ENCODE measurements at regions not wholly inside any gene's neighbourhood (a gene's known extent, or its start where the extent isn't known, plus 50 kb on each side); places are given as distances from the start of the nearest gene placed in this dataset.

DNA sequence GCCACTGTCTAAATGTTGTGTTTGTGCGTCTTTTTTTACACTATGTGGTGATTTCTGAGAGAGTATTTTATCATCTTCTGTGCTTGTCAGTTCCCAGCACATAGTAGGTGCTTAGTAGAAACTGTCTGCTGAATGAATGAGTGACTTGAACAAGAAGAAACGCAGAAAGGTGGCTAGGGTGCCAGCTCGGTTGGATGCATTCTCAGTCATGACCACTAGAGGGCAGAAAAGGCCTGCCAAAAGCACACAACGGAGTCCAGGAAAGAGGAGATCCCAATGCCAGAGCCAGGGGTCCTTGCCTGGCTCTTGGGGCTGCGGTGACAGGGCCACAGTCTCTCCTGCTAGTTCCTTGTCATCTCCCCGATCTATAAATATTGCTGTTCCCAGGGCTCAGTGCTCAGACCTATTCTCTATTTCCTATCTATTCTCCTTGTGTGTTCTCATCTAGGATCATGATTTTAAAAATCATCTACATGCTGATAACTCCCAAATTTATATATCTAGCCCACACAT, 57.3 kb upstream of the CCL1 start (continued):
- TF ChIP-seq GZF1 (CRISPR knock-in tag; IDR thresholded peaks at IDR 0.05), result no peak
- no peak for TF ChIP-seq MIXL1 (CRISPR knock-in tag; IDR thresholded peaks at IDR 0.05)
- no peak for TF ChIP-seq JDP2 (CRISPR knock-in tag; IDR thresholded peaks at IDR 0.05; ENCODE audit: borderline replicate concordance)
- TF ChIP-seq ZSCAN30 (CRISPR knock-in tag; IDR thresholded peaks at IDR 0.05), result no peak
- TF ChIP-seq ZKSCAN5 (CRISPR knock-in tag; IDR thresholded peaks at IDR 0.05), result no peak
- TF ChIP-seq BCL6 (CRISPR knock-in tag; IDR thresholded peaks at IDR 0.05), result no peak
- TF ChIP-seq MBD4 (IDR thresholded peaks at IDR 0.05; ENCODE audit: borderline replicate concordance, low read length), result no peak
- no peak for TF ChIP-seq ZZZ3 (CRISPR knock-in tag; IDR thresholded peaks at IDR 0.05; ENCODE audit: borderline replicate concordance)
- TF ChIP-seq, protein P1, sequence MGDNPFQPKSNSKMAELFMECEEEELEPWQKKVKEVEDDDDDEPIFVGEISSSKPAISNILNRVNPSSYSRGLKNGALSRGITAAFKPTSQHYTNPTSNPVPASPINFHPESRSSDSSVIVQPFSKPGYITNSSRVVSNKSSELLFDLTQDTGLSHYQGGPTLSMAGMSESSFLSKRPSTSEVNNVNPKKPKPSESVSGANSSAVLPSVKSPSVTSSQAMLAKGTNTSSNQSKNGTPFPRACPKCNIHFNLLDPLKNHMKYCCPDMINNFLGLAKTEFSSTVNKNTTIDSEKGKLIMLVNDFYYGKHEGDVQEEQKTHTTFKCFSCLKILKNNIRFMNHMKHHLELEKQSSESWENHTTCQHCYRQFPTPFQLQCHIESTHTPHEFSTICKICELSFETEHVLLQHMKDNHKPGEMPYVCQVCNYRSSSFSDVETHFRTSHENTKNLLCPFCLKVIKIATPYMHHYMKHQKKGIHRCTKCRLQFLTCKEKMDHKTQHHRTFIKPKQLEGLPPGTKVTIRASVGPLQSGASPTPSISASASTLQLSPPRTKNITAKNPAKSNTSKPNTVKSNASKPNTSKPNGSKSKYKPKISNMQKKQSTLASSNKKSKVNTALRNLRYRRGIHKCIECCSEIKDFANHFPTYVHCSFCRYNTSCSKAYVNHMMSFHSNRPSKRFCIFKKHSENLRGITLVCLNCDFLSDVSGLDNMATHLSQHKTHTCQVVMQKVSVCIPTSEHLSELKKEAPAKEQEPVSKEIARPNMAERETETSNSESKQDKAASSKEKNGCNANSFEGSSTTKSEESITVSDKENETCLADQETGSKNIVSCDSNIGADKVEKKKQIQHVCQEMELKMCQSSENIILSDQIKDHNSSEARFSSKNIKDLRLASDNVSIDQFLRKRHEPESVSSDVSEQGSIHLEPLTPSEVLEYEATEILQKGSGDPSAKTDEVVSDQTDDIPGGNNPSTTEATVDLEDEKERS (CRISPR knock-in tag; IDR thresholded peaks at IDR 0.05), result no peak
- no peak for TF ChIP-seq SALL2 (CRISPR knock-in tag; IDR thresholded peaks at IDR 0.05)
- no peak for TF ChIP-seq MED1 (CRISPR knock-in tag; IDR thresholded peaks at IDR 0.05)
- TF ChIP-seq ZNF235 (CRISPR knock-in tag; IDR thresholded peaks at IDR 0.05; ENCODE audit: borderline replicate concordance), result no peak
- no peak for TF ChIP-seq FOXM1 (CRISPR knock-in tag; IDR thresholded peaks at IDR 0.05)
- TF ChIP-seq ZNF772 (CRISPR knock-in tag; IDR thresholded peaks at IDR 0.05), result no peak
- no peak for TF ChIP-seq SNAI1 (CRISPR knock-in tag; IDR thresholded peaks at IDR 0.05; ENCODE audit: borderline replicate concordance)
- TF ChIP-seq SMC3 (IDR thresholded peaks at IDR 0.05; ENCODE audit: low read length), result peak; percentile 74
- TF ChIP-seq SMYD3 (CRISPR knock-in tag; IDR thresholded peaks at IDR 0.05), result no peak
- TF ChIP-seq ZFP82 (CRISPR knock-in tag; IDR thresholded peaks at IDR 0.05; ENCODE audit: borderline replicate concordance), result no peak
- TF ChIP-seq ARNT2 (CRISPR knock-in tag; IDR thresholded peaks at IDR 0.05; ENCODE audit: low read depth), result no peak
- no peak for TF ChIP-seq HNF4G (IDR thresholded peaks at IDR 0.05; ENCODE audit: borderline replicate concordance, low read depth, low read length)
- no peak for TF ChIP-seq HNF4G (CRISPR knock-in tag; IDR thresholded peaks at IDR 0.05; ENCODE audit: borderline replicate concordance, low read depth)
- TF ChIP-seq ZSCAN25 (CRISPR knock-in tag; IDR thresholded peaks at IDR 0.05), result no peak
- no peak for TF ChIP-seq ZNF430 (CRISPR knock-in tag; IDR thresholded peaks at IDR 0.05)
- TF ChIP-seq, protein P2, sequence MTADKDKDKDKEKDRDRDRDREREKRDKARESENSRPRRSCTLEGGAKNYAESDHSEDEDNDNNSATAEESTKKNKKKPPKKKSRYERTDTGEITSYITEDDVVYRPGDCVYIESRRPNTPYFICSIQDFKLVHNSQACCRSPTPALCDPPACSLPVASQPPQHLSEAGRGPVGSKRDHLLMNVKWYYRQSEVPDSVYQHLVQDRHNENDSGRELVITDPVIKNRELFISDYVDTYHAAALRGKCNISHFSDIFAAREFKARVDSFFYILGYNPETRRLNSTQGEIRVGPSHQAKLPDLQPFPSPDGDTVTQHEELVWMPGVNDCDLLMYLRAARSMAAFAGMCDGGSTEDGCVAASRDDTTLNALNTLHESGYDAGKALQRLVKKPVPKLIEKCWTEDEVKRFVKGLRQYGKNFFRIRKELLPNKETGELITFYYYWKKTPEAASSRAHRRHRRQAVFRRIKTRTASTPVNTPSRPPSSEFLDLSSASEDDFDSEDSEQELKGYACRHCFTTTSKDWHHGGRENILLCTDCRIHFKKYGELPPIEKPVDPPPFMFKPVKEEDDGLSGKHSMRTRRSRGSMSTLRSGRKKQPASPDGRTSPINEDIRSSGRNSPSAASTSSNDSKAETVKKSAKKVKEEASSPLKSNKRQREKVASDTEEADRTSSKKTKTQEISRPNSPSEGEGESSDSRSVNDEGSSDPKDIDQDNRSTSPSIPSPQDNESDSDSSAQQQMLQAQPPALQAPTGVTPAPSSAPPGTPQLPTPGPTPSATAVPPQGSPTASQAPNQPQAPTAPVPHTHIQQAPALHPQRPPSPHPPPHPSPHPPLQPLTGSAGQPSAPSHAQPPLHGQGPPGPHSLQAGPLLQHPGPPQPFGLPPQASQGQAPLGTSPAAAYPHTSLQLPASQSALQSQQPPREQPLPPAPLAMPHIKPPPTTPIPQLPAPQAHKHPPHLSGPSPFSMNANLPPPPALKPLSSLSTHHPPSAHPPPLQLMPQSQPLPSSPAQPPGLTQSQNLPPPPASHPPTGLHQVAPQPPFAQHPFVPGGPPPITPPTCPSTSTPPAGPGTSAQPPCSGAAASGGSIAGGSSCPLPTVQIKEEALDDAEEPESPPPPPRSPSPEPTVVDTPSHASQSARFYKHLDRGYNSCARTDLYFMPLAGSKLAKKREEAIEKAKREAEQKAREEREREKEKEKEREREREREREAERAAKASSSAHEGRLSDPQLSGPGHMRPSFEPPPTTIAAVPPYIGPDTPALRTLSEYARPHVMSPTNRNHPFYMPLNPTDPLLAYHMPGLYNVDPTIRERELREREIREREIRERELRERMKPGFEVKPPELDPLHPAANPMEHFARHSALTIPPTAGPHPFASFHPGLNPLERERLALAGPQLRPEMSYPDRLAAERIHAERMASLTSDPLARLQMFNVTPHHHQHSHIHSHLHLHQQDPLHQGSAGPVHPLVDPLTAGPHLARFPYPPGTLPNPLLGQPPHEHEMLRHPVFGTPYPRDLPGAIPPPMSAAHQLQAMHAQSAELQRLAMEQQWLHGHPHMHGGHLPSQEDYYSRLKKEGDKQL (CRISPR knock-in tag; IDR thresholded peaks at IDR 0.05; ENCODE audit: low read depth), result no peak
- TF ChIP-seq RFX5 (IDR thresholded peaks at IDR 0.05; ENCODE audit: low read depth, low read length), result no peak
- no peak for TF ChIP-seq PCBP2 (optimal IDR thresholded peaks at IDR 0.05; ENCODE audit: low read depth, low read length, poor library complexity, severe bottlenecking)
